HepG2 (cell line): ENCODE measurements at regions not wholly inside any gene's neighbourhood (a gene's known extent, or its start where the extent isn't known, plus 50 kb on each side); places are given as distances from the start of the nearest gene placed in this dataset.

Experiments used
- ATAC-seq: fragments of 200-7000 bp; cut with Tn5 transposase; 3 replicates; pipeline ENCODE4 v1.9.1; 2020; ENCODE audit warnings: mild to moderate bottlenecking, moderate library complexity
- BruUV-seq: library from RNA; stranded (reverse); fragments of 400-500 nt; replicated peaks from 2 replicates; lab custom pipeline; 2021; lab: Mats Ljungman, UMichigan
- CTCF ChIA-PET: fragments of 300-600 bp; formaldehyde crosslinking; extraction: SDS; loops from one replicate; lab custom pipeline; 2021; ENCODE audit warnings: low total read pairs, inconsistent platforms, low intra/inter-chr PET ratio; lab: Yijun Ruan, JAX
- POLR2A ChIA-PET: fragments of 350-600 bp; sonication (Branson Sonifier 250); formaldehyde crosslinking; loops from one replicate; lab custom pipeline; 2020; ENCODE audit warnings: antibody characterized with exemption, inconsistent platforms; lab: Yijun Ruan, JAX
- DNase-seq: peaks from one replicate; pipeline ENCODE4 v3.0.0-alpha.2; 2015; ENCODE audit warnings: low spot score
- FAIRE-seq: peaks from 3 replicates; lab custom pipeline; 2011; peaks lifted over from hg19 to GRCh38; lab: Jason Lieb, UNC
- H2AFZ ChIP-seq: one replicate; pipeline ENCODE4 v1.6.1; 2011; ENCODE audit warnings: low read length, inconsistent platforms
- H3K27ac ChIP-seq: fragments of 300-600 bp; 3 replicates; pipeline ENCODE4 v1.8.0; 2011; ENCODE audit warnings: mixed run types, mild to moderate bottlenecking, mixed read lengths, low read length, inconsistent platforms; ENCODE audit not compliant: insufficient read depth; ENCODE audit errors: extremely low read length
- H3K27me3 ChIP-seq, 2 experiments: fragments of 200-600 bp in 1 of 2; 2 replicates in 1 of 2; 3 replicates in 1 of 2; pipeline versions ENCODE4 v1.6.0 to v1.8.0; 2011; ENCODE audit warnings: low read length in 2 of 2, mild to moderate bottlenecking in 2 of 2, moderate library complexity in 2 of 2, inconsistent platforms in 1 of 2; ENCODE audit not compliant: insufficient read depth in 2 of 2, control insufficient read depth in 1 of 2
- H3K36me3 ChIP-seq, 2 experiments: fragments of 200-600 bp in 1 of 2; replicated peaks in 1 of 2; 2 replicates in 1 of 2; 3 replicates in 1 of 2; pipeline versions ENCODE4 v1.5.1 to v1.8.0; 2011; ENCODE audit warnings: low read length in 2 of 2, inconsistent platforms in 1 of 2; ENCODE audit not compliant: insufficient read depth in 2 of 2, control insufficient read depth in 1 of 2
- H3K4me1 ChIP-seq: 2 replicates; pipeline ENCODE4 v1.5.1; 2012; ENCODE audit warnings: low read length, inconsistent platforms; ENCODE audit not compliant: insufficient read depth
- H3K4me2 ChIP-seq: 2 replicates; pipeline ENCODE4 v1.6.0; 2011; ENCODE audit warnings: low read depth, low read length, inconsistent platforms
- H3K4me3 ChIP-seq, 3 experiments: fragments of 200-600 bp in 1 of 3; sonication (generic), shearing (Covaris generic) in 1 of 3; replicated peaks in 1 of 3; 2 replicates each; pipeline ENCODE4 v1.5.1; 2011 to 2016; ENCODE audit warnings: low read length in 3 of 3, inconsistent platforms in 2 of 3, low read depth in 2 of 3, mild to moderate bottlenecking in 2 of 3, control low read depth in 1 of 3, mixed read lengths in 1 of 3; ENCODE audit not compliant: insufficient read depth in 1 of 3
- H3K79me2 ChIP-seq: one replicate; pipeline ENCODE4 v1.6.1; 2011; ENCODE audit warnings: low read length, inconsistent platforms; ENCODE audit not compliant: insufficient read depth
- H3K9ac ChIP-seq: 2 replicates; pipeline ENCODE4 v1.6.0; 2011; ENCODE audit warnings: mild to moderate bottlenecking, low read depth, low read length, inconsistent platforms; ENCODE audit not compliant: insufficient read depth
- H3K9me3 ChIP-seq: 2 replicates; pipeline ENCODE4 v1.5.1; 2012; ENCODE audit warnings: mild to moderate bottlenecking, low read length
- H4K20me1 ChIP-seq: 2 replicates; pipeline ENCODE4 v1.6.0; 2011; ENCODE audit warnings: inconsistent platforms, mild to moderate bottlenecking, low read length, moderate library complexity; ENCODE audit not compliant: insufficient read depth
- DNMT3B ChIP-seq: conservative IDR thresholded peaks from 2 replicates; pipeline ENCODE4 v1.6.1; 2016; ENCODE audit warnings: missing biosample characterization, control low read depth
- FOXM1 ChIP-seq: sonication (generic); formaldehyde crosslinking; IDR thresholded peaks from 2 replicates; pipeline ENCODE4 v1.5.0; 2020; ENCODE audit warnings: missing genetic modification reagents
- GTF2F1 ChIP-seq: fragments of 150-350 bp; IDR thresholded peaks from 2 replicates; pipeline ENCODE4 v1.6.1; 2014; ENCODE audit warnings: low read length
- KLF11 ChIP-seq: IDR thresholded peaks from 2 replicates; pipeline ENCODE4 v1.6.1; 2016; ENCODE audit warnings: missing compliant biosample characterization
- MIER3 ChIP-seq: IDR thresholded peaks from 2 replicates; pipeline ENCODE4 v1.6.1; 2016; ENCODE audit warnings: missing compliant biosample characterization, borderline replicate concordance
- MYC ChIP-seq: sonication (generic); formaldehyde crosslinking; IDR thresholded peaks from 2 replicates; pipeline ENCODE4 v1.9.0; 2021; ENCODE audit warnings: missing genetic modification reagents, borderline replicate concordance
- TBX3 ChIP-seq: fragments of 450-650 bp; IDR thresholded peaks from 2 replicates; pipeline ENCODE4 v1.6.1; 2017; ENCODE audit warnings: antibody characterized with exemption, mild to moderate bottlenecking, inconsistent platforms, borderline replicate concordance
- ZNF577 ChIP-seq: sonication (generic); formaldehyde crosslinking; IDR thresholded peaks from 2 replicates; pipeline ENCODE4 v1.4.0; 2020; ENCODE audit warnings: mild to moderate bottlenecking, low read depth, missing genetic modification reagents, borderline replicate concordance
- ZSCAN22 ChIP-seq: sonication (generic); formaldehyde crosslinking; IDR thresholded peaks from 2 replicates; pipeline ENCODE4 v1.4.0; 2020; ENCODE audit warnings: mild to moderate bottlenecking, missing genetic modification reagents
- WGBS: methylation state at CpG from one replicate; pipeline ENCODE4 v1.1.6; 2017; ENCODE audit warnings: low lambda C conversion rate; 5-methylcytosine and 5-hydroxymethylcytosine counted together
- in situ Hi-C: cut with HindIII; loops from 2 replicates; pipeline ENCODE4 v1.10.0; 2017; ENCODE audit warnings: low pct_unique_long_range_greater_than_20kb; ENCODE audit not compliant: extremely low pct_ligation_motif_present
- intact Hi-C: fragments of 100-400 bp; cut with micrococcal nuclease; formaldehyde crosslinking; loops from one replicate; pipeline ENCODE4 v1.10.0; 2022; ENCODE audit not compliant: unreplicated experiment
- TF ChIP-seq, protein P1 (sequence below): sonication (generic); formaldehyde crosslinking; IDR thresholded peaks from 2 replicates; pipeline ENCODE4 v1.4.0; 2020; ENCODE audit warnings: missing genetic modification reagents, borderline replicate concordance

DNA sequence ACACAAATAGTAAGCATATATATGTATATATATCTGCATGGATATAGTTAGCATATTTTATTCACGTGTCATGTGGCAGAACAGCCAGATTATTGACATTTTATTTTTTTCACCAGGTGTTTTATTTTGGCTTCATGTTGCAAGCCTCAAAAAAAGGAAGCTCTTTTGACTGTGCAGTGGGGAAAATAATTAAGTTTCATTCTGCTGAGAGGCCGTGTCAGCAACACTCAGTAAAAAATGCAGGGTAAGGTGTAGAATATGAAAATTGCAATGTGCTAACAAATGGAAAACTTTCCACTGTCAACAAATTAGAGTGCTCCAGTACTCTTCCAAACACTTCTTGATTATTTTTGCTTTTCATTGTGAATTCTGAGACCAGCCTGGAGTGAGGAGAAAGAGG is 511.5 kb downstream of the GLUD2 start:
- H3K9ac ChIP-seq, result no peak overlapping the region
- H4K20me1 ChIP-seq, result no peaks in the 10 kb centered on the region
- BruUV-seq, result no TSS peak
- H3K4me1 ChIP-seq, result no peaks in the 10 kb centered on the region
- H3K9me3 ChIP-seq, result no peaks in the 10 kb centered on the region
- no peaks in the 10 kb centered on the region for H3K79me2 ChIP-seq
- TF ChIP-seq KLF11 (CRISPR knock-in tag) (no peak), ZNF577 (CRISPR knock-in tag) (no peak), GTF2F1 (no peak), MIER3 (CRISPR knock-in tag) (no peak), MYC (CRISPR knock-in tag) (no peak), DNMT3B (CRISPR knock-in tag) (no peak), FOXM1 (CRISPR knock-in tag) (no peak), TBX3 (no peak), ZSCAN22 (CRISPR knock-in tag) (no peak)
- TF ChIP-seq, protein P1, sequence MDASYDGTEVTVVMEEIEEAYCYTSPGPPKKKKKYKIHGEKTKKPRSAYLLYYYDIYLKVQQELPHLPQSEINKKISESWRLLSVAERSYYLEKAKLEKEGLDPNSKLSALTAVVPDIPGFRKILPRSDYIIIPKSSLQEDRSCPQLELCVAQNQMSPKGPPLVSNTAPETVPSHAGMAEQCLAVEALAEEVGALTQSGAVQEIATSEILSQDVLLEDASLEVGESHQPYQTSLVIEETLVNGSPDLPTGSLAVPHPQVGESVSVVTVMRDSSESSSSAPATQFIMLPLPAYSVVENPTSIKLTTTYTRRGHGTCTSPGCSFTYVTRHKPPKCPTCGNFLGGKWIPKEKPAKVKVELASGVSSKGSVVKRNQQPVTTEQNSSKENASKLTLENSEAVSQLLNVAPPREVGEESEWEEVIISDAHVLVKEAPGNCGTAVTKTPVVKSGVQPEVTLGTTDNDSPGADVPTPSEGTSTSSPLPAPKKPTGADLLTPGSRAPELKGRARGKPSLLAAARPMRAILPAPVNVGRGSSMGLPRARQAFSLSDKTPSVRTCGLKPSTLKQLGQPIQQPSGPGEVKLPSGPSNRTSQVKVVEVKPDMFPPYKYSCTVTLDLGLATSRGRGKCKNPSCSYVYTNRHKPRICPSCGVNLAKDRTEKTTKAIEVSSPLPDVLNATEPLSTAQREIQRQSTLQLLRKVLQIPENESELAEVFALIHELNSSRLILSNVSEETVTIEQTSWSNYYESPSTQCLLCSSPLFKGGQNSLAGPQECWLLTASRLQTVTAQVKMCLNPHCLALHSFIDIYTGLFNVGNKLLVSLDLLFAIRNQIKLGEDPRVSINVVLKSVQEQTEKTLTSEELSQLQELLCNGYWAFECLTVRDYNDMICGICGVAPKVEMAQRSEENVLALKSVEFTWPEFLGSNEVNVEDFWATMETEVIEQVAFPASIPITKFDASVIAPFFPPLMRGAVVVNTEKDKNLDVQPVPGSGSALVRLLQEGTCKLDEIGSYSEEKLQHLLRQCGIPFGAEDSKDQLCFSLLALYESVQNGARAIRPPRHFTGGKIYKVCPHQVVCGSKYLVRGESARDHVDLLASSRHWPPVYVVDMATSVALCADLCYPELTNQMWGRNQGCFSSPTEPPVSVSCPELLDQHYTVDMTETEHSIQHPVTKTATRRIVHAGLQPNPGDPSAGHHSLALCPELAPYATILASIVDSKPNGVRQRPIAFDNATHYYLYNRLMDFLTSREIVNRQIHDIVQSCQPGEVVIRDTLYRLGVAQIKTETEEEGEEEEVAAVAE, result no peak
- ATAC-seq, result no peak
- ChIA-PET POLR2A (no interaction called here), CTCF (no interaction called here)
- H2AFZ ChIP-seq, result no peak overlapping the region
- intact Hi-C loops, result no loop called here
- no peak for DNase-seq
- H3K36me3 ChIP-seq, result no peaks in the 10 kb centered on the region
- in situ Hi-C loops, result no loop called here
- H3K4me2 ChIP-seq, result no peak overlapping the region
- H3K27ac ChIP-seq, result no peak overlapping the region
- WGBS, result 4% methylated on average over 2 of the region's 2 CpGs
- no peak for FAIRE-seq
- no peaks in the 10 kb centered on the region for H3K27me3 ChIP-seq
- no peak overlapping the region for H3K4me3 ChIP-seq
